Activated effector memory CD4-positive, alpha-beta T cell treated with Interleukin-2 at 50 U/mL for 16 hours (primary cell): ENCODE measurements at regions not wholly inside any gene's neighbourhood (a gene's known extent, or its start where the extent isn't known, plus 50 kb on each side); places are given as distances from the start of the nearest gene placed in this dataset.
"Not testable (repeated sequence)": the region's sequence is repeated elsewhere in the genome, so short reads cannot be mapped to it uniquely, and the experiment has no call there.

Experiments
- DNase-seq: peaks from one replicate; pipeline ENCODE4 v3.0.0-alpha.2; 2020

GRCh38 chr9:29066141-29066640, 1492.9 kb upstream of the C9orf72 start:
- no peak for DNase-seq

GRCh38 chr9:29068461-29068860, 1495.2 kb upstream of the C9orf72 start:
- DNase-seq, result no peak

- no peak for DNase-seq
These were observed 1496.1 kb upstream of the C9orf72 start for GRCh38 chr9:29069376-29069775.

- DNase-seq, result no peak
These were observed 1504.9 kb upstream of the C9orf72 start for GRCh38 chr9:29078063-29078666.

GRCh38 chr9:29100762-29101161, 1527.5 kb upstream of the C9orf72 start:
- no peak for DNase-seq

- not testable (repeated sequence) for DNase-seq
These were observed 1530.9 kb upstream of the C9orf72 start for GRCh38 chr9:29104166-29104565.

- DNase-seq, result no peak
These were observed 1545.3 kb upstream of the C9orf72 start for GRCh38 chr9:29118555-29118954.

- no peak for DNase-seq
These were observed 1553.5 kb upstream of the C9orf72 start for GRCh38 chr9:29126783-29127182.

- DNase-seq, result no peak
These were observed 1556.5 kb upstream of the C9orf72 start for GRCh38 chr9:29129763-29130162.

GRCh38 chr9:29144476-29144875, 1571.2 kb upstream of the C9orf72 start:
- no peak for DNase-seq

GRCh38 chr9:29150606-29151005, 1577.3 kb upstream of the C9orf72 start:
- no peak for DNase-seq

- no peak for DNase-seq
These were observed 1587.6 kb upstream of the C9orf72 start for GRCh38 chr9:29160763-29161353.

- no peak for DNase-seq
These were observed 1600.9 kb upstream of the C9orf72 start for GRCh38 chr9:29174136-29174535.

GRCh38 chr9:29176231-29176630, 1603.0 kb upstream of the C9orf72 start:
- DNase-seq, result no peak

- no peak for DNase-seq
These were observed 1603.5 kb upstream of the C9orf72 start for GRCh38 chr9:29176786-29177185.

GRCh38 chr9:29183971-29184370, 1610.7 kb upstream of the C9orf72 start:
- DNase-seq, result no peak

- not testable (repeated sequence) for DNase-seq
These were observed 1615.5 kb upstream of the C9orf72 start for GRCh38 chr9:29188771-29189170.

- not testable (repeated sequence) for DNase-seq
These were observed 1615.9 kb upstream of the C9orf72 start for GRCh38 chr9:29189221-29189620.

- no peak for DNase-seq
These were observed 1625.6 kb upstream of the C9orf72 start for GRCh38 chr9:29198861-29199260.

- no peak for DNase-seq
These were observed 1626.7 kb upstream of the C9orf72 start for GRCh38 chr9:29199975-29200374.

GRCh38 chr9:29200650-29201049, 1627.4 kb upstream of the C9orf72 start:
- DNase-seq, result no peak

- no peak for DNase-seq
These were observed 1630.1 kb upstream of the C9orf72 start for GRCh38 chr9:29203244-29203930.

- no peak for DNase-seq
These were observed 1635.4 kb upstream of the C9orf72 start for GRCh38 chr9:29208670-29209069.

GRCh38 chr9:29209748-29210291, 1636.5 kb upstream of the C9orf72 start:
- DNase-seq, result no peak
